Neural cell (in vitro differentiated cells): ENCODE measurements at regions not wholly inside any gene's neighbourhood (a gene's known extent, or its start where the extent isn't known, plus 50 kb on each side); places are given as distances from the start of the nearest gene placed in this dataset.

ENCODE experiments used
- H2AFZ ChIP-seq: fragments of 200-600, 300-800 bp; sonication (generic), shearing (Covaris generic); 2 replicates; pipeline ENCODE4 v1.6.0; 2014; ENCODE audit warnings: low read depth, mild to moderate bottlenecking, antibody characterized with exemption, low read length, moderate library complexity
- H3F3A ChIP-seq: fragments of 200-600 bp; shearing (Covaris generic); 2 replicates; pipeline ENCODE4 v1.6.1; 2016; ENCODE audit warnings: mild to moderate bottlenecking, moderate library complexity, mixed read lengths, antibody characterized with exemption, low read length; ENCODE audit not compliant: insufficient read depth, poor library complexity, severe bottlenecking
- H3K27ac ChIP-seq: fragments of 200-600, 300-800 bp; sonication (generic), shearing (Covaris generic); 2 replicates; pipeline ENCODE4 v1.5.1; 2014; ENCODE audit warnings: mild to moderate bottlenecking, low read length, moderate library complexity
- H3K27me3 ChIP-seq: fragments of 300-800, 200-600 bp; sonication (generic), shearing (Covaris generic); 2 replicates; pipeline ENCODE4 v1.6.0; 2014; ENCODE audit warnings: mild to moderate bottlenecking, low read depth, low read length, moderate library complexity; ENCODE audit not compliant: insufficient read depth
- H3K36me3 ChIP-seq: fragments of 300-800, 200-600 bp; sonication (generic), shearing (Covaris generic); 2 replicates; pipeline ENCODE4 v1.5.1; 2014; ENCODE audit warnings: mild to moderate bottlenecking, antibody characterized with exemption, low read length, moderate library complexity; ENCODE audit not compliant: insufficient read depth
- H3K4me2 ChIP-seq: fragments of 300-800, 200-600 bp; sonication (generic), shearing (Covaris generic); 2 replicates; pipeline ENCODE4 v1.6.0; 2014; ENCODE audit warnings: mild to moderate bottlenecking, low read length
- H3K4me3 ChIP-seq: fragments of 300-800, 200-600 bp; sonication (generic), shearing (Covaris generic); 2 replicates; pipeline ENCODE4 v1.5.1; 2014; ENCODE audit warnings: mild to moderate bottlenecking, low read length, moderate library complexity
- H3K79me2 ChIP-seq: fragments of 200-600 bp; shearing (Covaris generic); replicated peaks from 2 replicates; pipeline ENCODE4 v1.6.0; 2014; ENCODE audit warnings: mild to moderate bottlenecking, low read length, moderate library complexity; ENCODE audit not compliant: insufficient read depth
- H3K9ac ChIP-seq: fragments of 300-800, 200-600 bp; sonication (generic), shearing (Covaris generic); 2 replicates; pipeline ENCODE4 v1.6.1; 2016; ENCODE audit warnings: mild to moderate bottlenecking, low read length, mixed read lengths
- H3K9me2 ChIP-seq: fragments of 200-600 bp; shearing (Covaris generic); 2 replicates; pipeline ENCODE4 v1.6.1; 2016; ENCODE audit warnings: mild to moderate bottlenecking, low read length, mixed read lengths; ENCODE audit not compliant: insufficient read depth
- H3K9me3 ChIP-seq: fragments of 200-600, 300-800 bp; sonication (generic), shearing (Covaris generic); 2 replicates; pipeline ENCODE4 v1.6.1; 2016; ENCODE audit warnings: mild to moderate bottlenecking, mixed run types, low read length, moderate library complexity, mixed read lengths
- H4K20me1 ChIP-seq: fragments of 200-600 bp; shearing (Covaris generic); 2 replicates; pipeline ENCODE4 v1.6.1; 2016; ENCODE audit warnings: mild to moderate bottlenecking, mixed run types; ENCODE audit not compliant: insufficient read depth
- EP300 ChIP-seq: fragments of 450-650 bp; conservative IDR thresholded peaks from 2 replicates; pipeline ENCODE4 v1.6.1; 2014; ENCODE audit warnings: antibody characterized with exemption, mild to moderate bottlenecking, moderate library complexity; ENCODE audit not compliant: poor library complexity, severe bottlenecking
- EZH2 ChIP-seq: fragments of 200-600, 300-800 bp; shearing (Covaris generic), sonication (generic); IDR thresholded peaks from 2 replicates; pipeline ENCODE4 v1.6.1; 2014; ENCODE audit warnings: antibody characterized with exemption, low read length, borderline replicate concordance, mild to moderate bottlenecking; ENCODE audit not compliant: insufficient read depth, poor library complexity, severe bottlenecking
- MXI1 ChIP-seq: fragments of 450-650 bp; conservative IDR thresholded peaks from 2 replicates; pipeline ENCODE4 v1.6.1; 2014; ENCODE audit warnings: antibody characterized with exemption, mild to moderate bottlenecking; ENCODE audit not compliant: poor library complexity, severe bottlenecking
- POLR2AphosphoS5 ChIP-seq: IDR thresholded peaks from 2 replicates; pipeline ENCODE4 v1.6.1; 2012
- RAD21 ChIP-seq: fragments of 450-650 bp; conservative IDR thresholded peaks from 2 replicates; pipeline ENCODE4 v1.6.1; 2014; ENCODE audit warnings: antibody characterized with exemption, mild to moderate bottlenecking, moderate library complexity
- SMC3 ChIP-seq: fragments of 450-650 bp; conservative IDR thresholded peaks from 2 replicates; pipeline ENCODE4 v1.6.1; 2014; ENCODE audit warnings: antibody characterized with exemption, mild to moderate bottlenecking, moderate library complexity; ENCODE audit not compliant: poor library complexity
- TAF1 ChIP-seq: IDR thresholded peaks from 2 replicates; pipeline ENCODE4 v1.6.1; 2012; ENCODE audit warnings: low read depth
- TF ChIP-seq, protein P1 (sequence below): fragments of 450-650 bp; IDR thresholded peaks from 2 replicates; pipeline ENCODE4 v1.5.1; 2014; ENCODE audit warnings: antibody characterized with exemption, mild to moderate bottlenecking, moderate library complexity; ENCODE audit not compliant: poor library complexity, severe bottlenecking
- TF ChIP-seq, protein P2 (sequence below): IDR thresholded peaks from 2 replicates; pipeline ENCODE4 v1.6.1; 2012; ENCODE audit warnings: borderline replicate concordance

GRCh38 chr7:124205526-124205925 lies 172.7 kb upstream of the TMEM229A start:
- H3K4me2 ChIP-seq = no peak overlapping the region
- TF ChIP-seq TAF1 (no peak), EP300 (no peak), POLR2AphosphoS5 (no peak), SMC3 (no peak)
- H3F3A ChIP-seq = no peaks in the 10 kb centered on the region
- H3K9ac ChIP-seq = no peak overlapping the region
- no peak overlapping the region for H3K27ac ChIP-seq
- no peak overlapping the region for H2AFZ ChIP-seq
- no peak overlapping the region for H3K4me3 ChIP-seq
- no peaks in the 10 kb centered on the region for H3K9me2 ChIP-seq
- H3K79me2 ChIP-seq = no peaks in the 10 kb centered on the region
- no peaks in the 10 kb centered on the region for H3K36me3 ChIP-seq
- H3K9me3 ChIP-seq = no peaks in the 10 kb centered on the region
- no peaks in the 10 kb centered on the region for H4K20me1 ChIP-seq
- no peaks in the 10 kb centered on the region for H3K27me3 ChIP-seq

DNA sequence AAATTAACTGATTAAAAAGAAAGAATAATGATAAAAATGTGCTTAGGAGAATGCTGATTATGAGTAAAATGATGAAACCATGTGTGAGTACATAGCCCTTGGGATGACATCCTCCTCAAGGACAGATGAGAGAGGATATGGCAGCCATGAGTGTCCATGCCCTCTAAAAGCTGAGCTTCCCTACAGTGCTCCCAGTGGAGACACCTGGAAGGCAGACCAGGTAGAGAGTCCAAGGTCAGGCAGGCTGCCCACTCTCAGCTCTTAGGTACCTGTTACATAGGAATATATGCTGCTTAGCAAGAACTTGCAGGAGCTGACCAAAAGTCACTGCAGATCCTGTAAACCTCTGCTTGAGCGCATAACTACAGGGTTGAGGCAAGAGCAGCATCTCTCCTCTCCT lies 169.7 kb upstream of the TMEM229A start:
- Histone ChIP-seq H3K79me2 (no peaks in the 10 kb centered on the region), H3F3A (no peaks in the 10 kb centered on the region), H4K20me1 (no peaks in the 10 kb centered on the region), H3K36me3 (no peaks in the 10 kb centered on the region), H3K27me3 (no peaks in the 10 kb centered on the region), H3K4me3 (no peak overlapping the region), H2AFZ (no peak overlapping the region), H3K4me2 (no peak overlapping the region), H3K9me2 (no peaks in the 10 kb centered on the region), H3K9ac (no peak overlapping the region), H3K9me3 (no peaks in the 10 kb centered on the region), H3K27ac (no peak overlapping the region)
- TF ChIP-seq MXI1 (no peak), EZH2 (no peak), POLR2AphosphoS5 (no peak), SMC3 (no peak), EP300 (no peak), TAF1 (no peak), RAD21 (no peak)
- TF ChIP-seq, protein P1, sequence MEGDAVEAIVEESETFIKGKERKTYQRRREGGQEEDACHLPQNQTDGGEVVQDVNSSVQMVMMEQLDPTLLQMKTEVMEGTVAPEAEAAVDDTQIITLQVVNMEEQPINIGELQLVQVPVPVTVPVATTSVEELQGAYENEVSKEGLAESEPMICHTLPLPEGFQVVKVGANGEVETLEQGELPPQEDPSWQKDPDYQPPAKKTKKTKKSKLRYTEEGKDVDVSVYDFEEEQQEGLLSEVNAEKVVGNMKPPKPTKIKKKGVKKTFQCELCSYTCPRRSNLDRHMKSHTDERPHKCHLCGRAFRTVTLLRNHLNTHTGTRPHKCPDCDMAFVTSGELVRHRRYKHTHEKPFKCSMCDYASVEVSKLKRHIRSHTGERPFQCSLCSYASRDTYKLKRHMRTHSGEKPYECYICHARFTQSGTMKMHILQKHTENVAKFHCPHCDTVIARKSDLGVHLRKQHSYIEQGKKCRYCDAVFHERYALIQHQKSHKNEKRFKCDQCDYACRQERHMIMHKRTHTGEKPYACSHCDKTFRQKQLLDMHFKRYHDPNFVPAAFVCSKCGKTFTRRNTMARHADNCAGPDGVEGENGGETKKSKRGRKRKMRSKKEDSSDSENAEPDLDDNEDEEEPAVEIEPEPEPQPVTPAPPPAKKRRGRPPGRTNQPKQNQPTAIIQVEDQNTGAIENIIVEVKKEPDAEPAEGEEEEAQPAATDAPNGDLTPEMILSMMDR = no peak

- Histone ChIP-seq H2AFZ (no peak overlapping the region), H3K9me3 (no peaks in the 10 kb centered on the region), H3K36me3 (no peaks in the 10 kb centered on the region), H3F3A (no peaks in the 10 kb centered on the region), H4K20me1 (no peaks in the 10 kb centered on the region), H3K4me3 (no peak overlapping the region), H3K79me2 (no peaks in the 10 kb centered on the region), H3K27me3 (no peaks in the 10 kb centered on the region), H3K4me2 (no peak overlapping the region), H3K9me2 (no peaks in the 10 kb centered on the region), H3K9ac (no peak overlapping the region), H3K27ac (no peak overlapping the region)
- TF ChIP-seq, protein P1 = no peak
- TF ChIP-seq RAD21 = no peak
- no peak for TF ChIP-seq TAF1
- TF ChIP-seq EP300 = no peak
- TF ChIP-seq, protein P2, sequence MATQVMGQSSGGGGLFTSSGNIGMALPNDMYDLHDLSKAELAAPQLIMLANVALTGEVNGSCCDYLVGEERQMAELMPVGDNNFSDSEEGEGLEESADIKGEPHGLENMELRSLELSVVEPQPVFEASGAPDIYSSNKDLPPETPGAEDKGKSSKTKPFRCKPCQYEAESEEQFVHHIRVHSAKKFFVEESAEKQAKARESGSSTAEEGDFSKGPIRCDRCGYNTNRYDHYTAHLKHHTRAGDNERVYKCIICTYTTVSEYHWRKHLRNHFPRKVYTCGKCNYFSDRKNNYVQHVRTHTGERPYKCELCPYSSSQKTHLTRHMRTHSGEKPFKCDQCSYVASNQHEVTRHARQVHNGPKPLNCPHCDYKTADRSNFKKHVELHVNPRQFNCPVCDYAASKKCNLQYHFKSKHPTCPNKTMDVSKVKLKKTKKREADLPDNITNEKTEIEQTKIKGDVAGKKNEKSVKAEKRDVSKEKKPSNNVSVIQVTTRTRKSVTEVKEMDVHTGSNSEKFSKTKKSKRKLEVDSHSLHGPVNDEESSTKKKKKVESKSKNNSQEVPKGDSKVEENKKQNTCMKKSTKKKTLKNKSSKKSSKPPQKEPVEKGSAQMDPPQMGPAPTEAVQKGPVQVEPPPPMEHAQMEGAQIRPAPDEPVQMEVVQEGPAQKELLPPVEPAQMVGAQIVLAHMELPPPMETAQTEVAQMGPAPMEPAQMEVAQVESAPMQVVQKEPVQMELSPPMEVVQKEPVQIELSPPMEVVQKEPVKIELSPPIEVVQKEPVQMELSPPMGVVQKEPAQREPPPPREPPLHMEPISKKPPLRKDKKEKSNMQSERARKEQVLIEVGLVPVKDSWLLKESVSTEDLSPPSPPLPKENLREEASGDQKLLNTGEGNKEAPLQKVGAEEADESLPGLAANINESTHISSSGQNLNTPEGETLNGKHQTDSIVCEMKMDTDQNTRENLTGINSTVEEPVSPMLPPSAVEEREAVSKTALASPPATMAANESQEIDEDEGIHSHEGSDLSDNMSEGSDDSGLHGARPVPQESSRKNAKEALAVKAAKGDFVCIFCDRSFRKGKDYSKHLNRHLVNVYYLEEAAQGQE = no peak
- no peak for TF ChIP-seq SMC3
- TF ChIP-seq POLR2AphosphoS5 = no peak
- TF ChIP-seq MXI1 = no peak
These were observed 169.0 kb upstream of the TMEM229A start for GRCh38 chr7:124201768-124202349.
